NCI-H146 treated with DMSO at 0.1 percent for 48 hours (cell line): ENCODE measurements at regions not wholly inside any gene's neighbourhood (a gene's known extent, or its start where the extent isn't known, plus 50 kb on each side); places are given as distances from the start of the nearest gene placed in this dataset.
"Not testable (repeated sequence)": the region's sequence is repeated elsewhere in the genome, so short reads cannot be mapped to it uniquely, and the experiment has no call there.

Experiments used
- DNase-seq: peaks from one replicate; lab custom pipeline; 2025; ENCODE audit not compliant: unreplicated experiment; lab: John Stamatoyannopoulos, UW

GRCh38 chr17:20387549-20387948 lies 79.8 kb downstream of the LGALS9B start:
- not testable (repeated sequence) for DNase-seq

- DNase-seq, result peak; percentile 29
These were observed 85.7 kb downstream of the LGALS9B start for GRCh38 chr17:20381358-20382300.

GRCh38 chr17:20380625-20381024 lies 86.7 kb downstream of the LGALS9B start:
- DNase-seq, result not testable (repeated sequence)

GRCh38 chr17:20379251-20379650 lies 88.1 kb downstream of the LGALS9B start:
- not testable (repeated sequence) for DNase-seq

- not testable (repeated sequence) for DNase-seq
These were observed 90.7 kb downstream of the LGALS9B start for GRCh38 chr17:20376642-20377041.

GRCh38 chr17:20375745-20376144 lies 91.6 kb downstream of the LGALS9B start:
- DNase-seq, result not testable (repeated sequence)
